HG02571 (cell line): ENCODE measurements at regions not wholly inside any gene's neighbourhood (a gene's known extent, or its start where the extent isn't known, plus 50 kb on each side); places are given as distances from the start of the nearest gene placed in this dataset.
"Not testable (repeated sequence)": the region's sequence is repeated elsewhere in the genome, so short reads cannot be mapped to it uniquely, and the experiment has no call there.

Source experiments
- ATAC-seq: cut with Tn5 transposase; IDR thresholded peaks from one replicate; pipeline ENCODE4 v1.9.1; 2021; ENCODE audit warnings: mild to moderate bottlenecking, moderate library complexity; ENCODE audit not compliant: unreplicated experiment

- no peak for ATAC-seq
These were observed 262.5 kb upstream of the CHD1 start for GRCh38 chr5:99191206-99191745.

GRCh38 chr5:99187611-99188010, 258.8 kb upstream of the CHD1 start:
- ATAC-seq, result no peak

- ATAC-seq, result no peak
These were observed 250.4 kb upstream of the CHD1 start for GRCh38 chr5:99179206-99179605.

GRCh38 chr5:99177796-99178195, 249.0 kb upstream of the CHD1 start:
- ATAC-seq, result no peak

- ATAC-seq, result no peak
These were observed 247.4 kb upstream of the CHD1 start for GRCh38 chr5:99176186-99176585.

GRCh38 chr5:99169309-99169708, 240.5 kb upstream of the CHD1 start:
- ATAC-seq, result no peak

- not testable (repeated sequence) for ATAC-seq
These were observed 232.7 kb upstream of the CHD1 start for GRCh38 chr5:99161538-99161937.

- no peak for ATAC-seq
These were observed 227.9 kb upstream of the CHD1 start for GRCh38 chr5:99156688-99157087.

- not testable (repeated sequence) for ATAC-seq
These were observed 214.5 kb upstream of the CHD1 start for GRCh38 chr5:99143283-99143795.

GRCh38 chr5:99141534-99142128, 212.8 kb upstream of the CHD1 start:
- no peak for ATAC-seq

- ATAC-seq, result no peak
These were observed 210.1 kb upstream of the CHD1 start for GRCh38 chr5:99138911-99139310.

GRCh38 chr5:99133921-99134320, 205.1 kb upstream of the CHD1 start:
- no peak for ATAC-seq

- no peak for ATAC-seq
These were observed 201.1 kb upstream of the CHD1 start for GRCh38 chr5:99129768-99130501.

- no peak for ATAC-seq
These were observed 194.2 kb upstream of the CHD1 start for GRCh38 chr5:99122976-99123375.

GRCh38 chr5:99119326-99119725, 190.5 kb upstream of the CHD1 start:
- ATAC-seq, result no peak

GRCh38 chr5:99116526-99116925, 187.7 kb upstream of the CHD1 start:
- no peak for ATAC-seq

- no peak for ATAC-seq
These were observed 181.1 kb upstream of the CHD1 start for GRCh38 chr5:99109894-99110293.

GRCh38 chr5:99105216-99105615, 176.4 kb upstream of the CHD1 start:
- no peak for ATAC-seq

GRCh38 chr5:99104538-99105132, 175.8 kb upstream of the CHD1 start:
- no peak for ATAC-seq

- no peak for ATAC-seq
These were observed 173.4 kb upstream of the CHD1 start for GRCh38 chr5:99102073-99102697.

- ATAC-seq, result no peak
These were observed 170.9 kb upstream of the CHD1 start for GRCh38 chr5:99099691-99100090.
